CD14-positive monocyte (primary cell): ENCODE measurements at regions not wholly inside any gene's neighbourhood (a gene's known extent, or its start where the extent isn't known, plus 50 kb on each side); places are given as distances from the start of the nearest gene placed in this dataset.

ENCODE experiments used
- DNase-seq, 3 donors: peaks; one replicate each; pipeline ENCODE4 v3.0.0-alpha.2; 2011 to 2022
- H2AFZ ChIP-seq: 2 replicates; pipeline ENCODE4 v1.6.0; 2012; ENCODE audit warnings: mild to moderate bottlenecking, low read depth, low read length, inconsistent platforms; ENCODE audit not compliant: insufficient read depth, poor library complexity, severe bottlenecking
- H3K27ac ChIP-seq, 2 donors: 1 replicate in 1 of 2; 2 replicates in 1 of 2; pipeline ENCODE4 v1.5.1; 2012 to 2013; ENCODE audit warnings: low read length in 2 of 2, control low read depth in 1 of 2, inconsistent platforms in 1 of 2, low read depth in 1 of 2, mild to moderate bottlenecking in 1 of 2
- H3K27me3 ChIP-seq, 2 donors: one replicate each; pipeline versions ENCODE4 v1.6.0 to v1.6.1; 2011 to 2013; ENCODE audit warnings: low read length in 2 of 2; ENCODE audit not compliant: control insufficient read depth in 2 of 2, insufficient read depth in 2 of 2
- H3K36me3 ChIP-seq, 2 donors: replicated peaks in 1 of 2; 1 replicate in 1 of 2; 2 replicates in 1 of 2; pipeline versions ENCODE4 v1.5.1 to v1.6.1; 2012 to 2013; ENCODE audit warnings: low read length in 2 of 2, control low read depth in 1 of 2, inconsistent platforms in 1 of 2, mild to moderate bottlenecking in 1 of 2; ENCODE audit not compliant: insufficient read depth in 2 of 2, control insufficient read depth in 1 of 2
- H3K4me1 ChIP-seq, 2 donors: 1 replicate in 1 of 2; 2 replicates in 1 of 2; pipeline versions ENCODE4 v1.5.1 to v1.6.1; 2012 to 2013; ENCODE audit warnings: low read length in 2 of 2, control low read depth in 1 of 2, inconsistent platforms in 1 of 2, mild to moderate bottlenecking in 1 of 2, moderate library complexity in 1 of 2; ENCODE audit not compliant: insufficient read depth in 2 of 2, control insufficient read depth in 1 of 2
- H3K4me2 ChIP-seq: replicated peaks from 2 replicates; pipeline ENCODE3; 2012; ENCODE audit warnings: low read length, moderate library complexity, mild to moderate bottlenecking; ENCODE audit not compliant: poor library complexity, severe bottlenecking; ENCODE audit errors: extremely low read depth
- H3K4me3 ChIP-seq, 3 experiments: fragments of 200-600 bp in 1 of 3; sonication (generic) in 1 of 3; replicated peaks in 1 of 3; 1 replicate in 2 of 3; 2 replicates in 1 of 3; pipeline ENCODE4 v1.5.1; 2011 to 2013; ENCODE audit warnings: low read length in 3 of 3, mild to moderate bottlenecking in 3 of 3, control low read depth in 2 of 3, low read depth in 2 of 3, inconsistent platforms in 1 of 3, moderate library complexity in 1 of 3
- H3K79me2 ChIP-seq: 2 replicates; pipeline ENCODE4 v1.6.0; 2012; ENCODE audit warnings: mild to moderate bottlenecking, control low read depth, inconsistent platforms, low read length, moderate library complexity; ENCODE audit not compliant: insufficient read depth
- H3K9ac ChIP-seq: 2 replicates; pipeline ENCODE4 v1.6.0; 2017; ENCODE audit warnings: low read length, mild to moderate bottlenecking; ENCODE audit not compliant: insufficient read depth, poor library complexity, severe bottlenecking
- H3K9me3 ChIP-seq, 2 donors: replicated peaks in 1 of 2; 1 replicate in 1 of 2; 2 replicates in 1 of 2; pipeline versions ENCODE4 v1.5.1 to v1.6.1; 2012 to 2013; ENCODE audit warnings: low read length in 2 of 2, control low read depth in 1 of 2; ENCODE audit not compliant: control insufficient read depth in 1 of 2, insufficient read depth in 1 of 2
- H4K20me1 ChIP-seq: 2 replicates; pipeline ENCODE4 v1.6.0; 2012; ENCODE audit warnings: mild to moderate bottlenecking, low read length, control low read depth, moderate library complexity; ENCODE audit not compliant: insufficient read depth
- H3K27ac Mint-ChIP-seq, 7 donors: one replicate each; pipeline ENCODE4 v1.8.0; 2020; ENCODE audit warnings: mild to moderate bottlenecking in 7 of 7, mixed read lengths in 7 of 7, moderate library complexity in 6 of 7, inconsistent platforms in 2 of 7
- H3K27me3 Mint-ChIP-seq, 3 donors: one replicate each; pipeline ENCODE4 v1.8.0; 2021 to 2022; ENCODE audit warnings: low read depth in 3 of 3, mild to moderate bottlenecking in 3 of 3, mixed read lengths in 3 of 3, moderate library complexity in 3 of 3, inconsistent platforms in 1 of 3
- H3K36me3 Mint-ChIP-seq, 2 donors: one replicate each; pipeline ENCODE4 v1.8.0; 2020; ENCODE audit warnings: mixed read lengths in 2 of 2, inconsistent platforms in 1 of 2, mild to moderate bottlenecking in 1 of 2
- H3K4me1 Mint-ChIP-seq: one replicate; pipeline ENCODE4 v1.8.0; 2020; ENCODE audit warnings: mild to moderate bottlenecking, mixed read lengths
- H3K4me3 Mint-ChIP-seq, 2 donors: one replicate each; pipeline ENCODE4 v1.8.0; 2020; ENCODE audit warnings: mild to moderate bottlenecking in 2 of 2, mixed read lengths in 2 of 2, moderate library complexity in 1 of 2
- H3K9me3 Mint-ChIP-seq, 7 donors: one replicate each; pipeline ENCODE4 v1.8.0; 2020 to 2022; ENCODE audit warnings: mixed read lengths in 7 of 7, mild to moderate bottlenecking in 6 of 7, moderate library complexity in 6 of 7, inconsistent platforms in 2 of 7
- WGBS: methylation state at CpG from one replicate; pipeline ENCODE4 v1.1.5; 2013; ENCODE audit warnings: missing lambda C conversion rate; ENCODE audit not compliant: insufficient coverage; 5-methylcytosine and 5-hydroxymethylcytosine counted together
- intact Hi-C, 2 donors: fragments of 100-400 bp; cut with micrococcal nuclease; formaldehyde crosslinking; loops; one replicate each; pipeline versions ENCODE4 v1.15.0 to v1.15.1; 2023
- TF ChIP-seq, protein P1 (sequence below): fragments of 200-600 bp; IDR thresholded peaks from one replicate; pipeline ENCODE4 v1.8.0; 2022; ENCODE audit warnings: antibody characterized with exemption, mild to moderate bottlenecking

DNA sequence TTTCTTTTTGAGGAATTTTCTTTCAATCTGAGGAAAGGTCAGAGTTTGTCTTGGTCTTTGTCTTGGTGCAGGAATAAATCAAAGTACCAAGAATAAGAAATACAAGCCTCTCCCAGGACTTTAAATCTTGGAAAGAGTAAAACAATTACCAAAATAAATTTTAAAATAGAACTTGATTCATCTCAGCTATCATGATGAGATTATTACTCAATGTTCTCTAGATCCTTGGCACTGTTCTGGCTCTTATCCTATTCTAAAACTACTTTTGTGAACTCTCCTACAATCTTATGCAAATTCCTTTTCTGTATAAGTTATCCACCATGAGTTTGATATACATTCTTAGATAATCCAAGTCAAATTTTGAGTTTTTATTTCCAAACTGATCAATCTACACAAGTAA is 464.3 kb downstream of the PPARGC1A start:
- Histone ChIP-seq H3K4me3 (no peak overlapping the region), H3K9ac (no peak overlapping the region), H3K79me2 (no peaks in the 10 kb centered on the region), H3K27me3 (no peaks in the 10 kb centered on the region), H2AFZ (no peak overlapping the region), H3K36me3 (no peaks in the 10 kb centered on the region), H4K20me1 (no peaks in the 10 kb centered on the region), H3K4me2 (no peak overlapping the region), H3K4me1 (no peaks in the 10 kb centered on the region), H3K27ac (no peak overlapping the region), H3K9me3 (no peaks in the 10 kb centered on the region)
- no peak overlapping the region for H3K4me3 Mint-ChIP-seq
- DNase-seq, result no peak
- intact Hi-C loops, result no loop called here
- no peaks in the 10 kb centered on the region for H3K36me3 Mint-ChIP-seq
- TF ChIP-seq, protein P1, sequence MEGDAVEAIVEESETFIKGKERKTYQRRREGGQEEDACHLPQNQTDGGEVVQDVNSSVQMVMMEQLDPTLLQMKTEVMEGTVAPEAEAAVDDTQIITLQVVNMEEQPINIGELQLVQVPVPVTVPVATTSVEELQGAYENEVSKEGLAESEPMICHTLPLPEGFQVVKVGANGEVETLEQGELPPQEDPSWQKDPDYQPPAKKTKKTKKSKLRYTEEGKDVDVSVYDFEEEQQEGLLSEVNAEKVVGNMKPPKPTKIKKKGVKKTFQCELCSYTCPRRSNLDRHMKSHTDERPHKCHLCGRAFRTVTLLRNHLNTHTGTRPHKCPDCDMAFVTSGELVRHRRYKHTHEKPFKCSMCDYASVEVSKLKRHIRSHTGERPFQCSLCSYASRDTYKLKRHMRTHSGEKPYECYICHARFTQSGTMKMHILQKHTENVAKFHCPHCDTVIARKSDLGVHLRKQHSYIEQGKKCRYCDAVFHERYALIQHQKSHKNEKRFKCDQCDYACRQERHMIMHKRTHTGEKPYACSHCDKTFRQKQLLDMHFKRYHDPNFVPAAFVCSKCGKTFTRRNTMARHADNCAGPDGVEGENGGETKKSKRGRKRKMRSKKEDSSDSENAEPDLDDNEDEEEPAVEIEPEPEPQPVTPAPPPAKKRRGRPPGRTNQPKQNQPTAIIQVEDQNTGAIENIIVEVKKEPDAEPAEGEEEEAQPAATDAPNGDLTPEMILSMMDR, result no peak
- H3K4me1 Mint-ChIP-seq, result peaks cover 2% of the 10 kb centered on the region
- H3K9me3 Mint-ChIP-seq, result peaks cover 0 to 2% (median under 1%) of the 10 kb centered on the region in 7 donors
- H3K27ac Mint-ChIP-seq, result no peak overlapping the region
- peaks cover 0 to 1% (median 1%) of the 10 kb centered on the region in 3 donors for H3K27me3 Mint-ChIP-seq

DNA sequence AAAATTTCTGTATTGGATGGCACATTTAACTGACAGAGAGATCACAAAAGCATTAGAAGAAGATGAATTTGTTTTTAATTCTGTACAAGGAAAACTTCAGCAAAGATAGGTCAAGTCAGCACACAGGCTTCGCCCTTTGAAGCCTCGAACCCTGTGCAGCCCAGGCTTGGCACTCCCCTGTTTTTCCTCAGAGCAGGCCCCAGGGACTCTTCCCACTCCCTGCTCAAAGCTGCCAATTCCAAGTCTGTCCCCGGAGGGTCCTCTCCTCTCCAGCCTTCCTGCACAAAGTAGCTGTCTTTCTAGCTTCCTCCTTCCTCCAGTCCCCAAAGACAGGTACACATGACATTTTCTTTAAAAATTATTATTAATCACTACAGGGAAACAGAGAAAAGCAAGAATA is 466.3 kb downstream of the PPARGC1A start:
- 85% methylated on average over 2 of the region's 3 CpGs for WGBS
- Histone ChIP-seq H3K4me1 (no peaks in the 10 kb centered on the region), H3K27ac (no peak overlapping the region), H4K20me1 (no peaks in the 10 kb centered on the region), H3K79me2 (no peaks in the 10 kb centered on the region), H3K4me3 (no peak overlapping the region), H3K36me3 (no peaks in the 10 kb centered on the region), H3K4me2 (no peak overlapping the region), H3K9me3 (no peaks in the 10 kb centered on the region), H3K9ac (no peak overlapping the region), H2AFZ (no peak overlapping the region), H3K27me3 (no peaks in the 10 kb centered on the region)
- Mint-ChIP-seq H3K9me3 (peaks cover 0 to 5% (median 1%) of the 10 kb centered on the region in 7 donors), H3K4me1 (peaks cover 2% of the 10 kb centered on the region), H3K36me3 (no peaks in the 10 kb centered on the region), H3K27ac (no peak overlapping the region), H3K4me3 (no peak overlapping the region), H3K27me3 (peaks cover 0 to 1% (median 0%) of the 10 kb centered on the region in 3 donors)
- no peak for DNase-seq
- intact Hi-C loops, result no loop called here
- TF ChIP-seq, protein P1, result no peak
